Upper lobe of right lung (tissue), 1 donor: ENCODE measurements at regions not wholly inside any gene's neighbourhood (a gene's known extent, or its start where the extent isn't known, plus 50 kb on each side); places are given as distances from the start of the nearest gene placed in this dataset.

Experiments used
- ATAC-seq: fragments of 200-7000 bp; cut with Tn5 transposase; one replicate; pipeline ENCODE4 v1.9.1; 2020; ENCODE audit warnings: mild to moderate bottlenecking, moderate library complexity
- DNase-seq: peaks from one replicate; pipeline ENCODE4 v3.0.0-alpha.2; 2020
- H3K27ac ChIP-seq: fragments of 200-600 bp; one replicate; pipeline ENCODE4 v1.8.0; 2022
- H3K27me3 ChIP-seq: fragments of 200-600 bp; one replicate; pipeline ENCODE4 v1.8.0; 2022; ENCODE audit warnings: mild to moderate bottlenecking
- H3K36me3 ChIP-seq: fragments of 200-600 bp; one replicate; pipeline ENCODE4 v1.8.0; 2022
- H3K4me1 ChIP-seq: fragments of 200-600 bp; one replicate; pipeline ENCODE4 v1.8.0; 2022
- H3K4me3 ChIP-seq: fragments of 200-600 bp; one replicate; pipeline ENCODE4 v1.8.0; 2022; ENCODE audit warnings: mild to moderate bottlenecking
- H3K9me3 ChIP-seq: fragments of 200-600 bp; one replicate; pipeline ENCODE4 v1.8.0; 2022
- CTCF ChIP-seq: fragments of 200-600 bp; IDR thresholded peaks from one replicate; pipeline ENCODE4 v1.8.0; 2022; ENCODE audit warnings: antibody characterized with exemption
- intact Hi-C: fragments of 100-400 bp; cut with DNase I; formaldehyde crosslinking; loops from one replicate; pipeline ENCODE4 v1.11.0; 2022
- donor health status: DM: no; HTN: yes; CAD: no; lungs with severe emphysema.

GRCh38 chr9:118569148-118569547 lies 800.1 kb downstream of the BRINP1 start:
- intact Hi-C loops, result no loop called here
- no peak overlapping the region for H3K4me3 ChIP-seq
- no peaks in the 10 kb centered on the region for H3K4me1 ChIP-seq
- H3K27me3 ChIP-seq, result no peaks in the 10 kb centered on the region
- ATAC-seq, result no peak
- H3K27ac ChIP-seq, result no peak overlapping the region
- H3K36me3 ChIP-seq, result no peaks in the 10 kb centered on the region
- TF ChIP-seq CTCF, result no peak
- DNase-seq, result no peak
- H3K9me3 ChIP-seq, result no peaks in the 10 kb centered on the region

GRCh38 chr9:118570066-118570465 lies 799.2 kb downstream of the BRINP1 start:
- no peak for ATAC-seq
- Histone ChIP-seq H3K27me3 (no peaks in the 10 kb centered on the region), H3K36me3 (no peaks in the 10 kb centered on the region), H3K4me3 (no peak overlapping the region), H3K4me1 (no peaks in the 10 kb centered on the region), H3K27ac (no peak overlapping the region), H3K9me3 (no peaks in the 10 kb centered on the region)
- intact Hi-C loops, result no loop called here
- TF ChIP-seq CTCF, result no peak
- DNase-seq, result no peak

DNA sequence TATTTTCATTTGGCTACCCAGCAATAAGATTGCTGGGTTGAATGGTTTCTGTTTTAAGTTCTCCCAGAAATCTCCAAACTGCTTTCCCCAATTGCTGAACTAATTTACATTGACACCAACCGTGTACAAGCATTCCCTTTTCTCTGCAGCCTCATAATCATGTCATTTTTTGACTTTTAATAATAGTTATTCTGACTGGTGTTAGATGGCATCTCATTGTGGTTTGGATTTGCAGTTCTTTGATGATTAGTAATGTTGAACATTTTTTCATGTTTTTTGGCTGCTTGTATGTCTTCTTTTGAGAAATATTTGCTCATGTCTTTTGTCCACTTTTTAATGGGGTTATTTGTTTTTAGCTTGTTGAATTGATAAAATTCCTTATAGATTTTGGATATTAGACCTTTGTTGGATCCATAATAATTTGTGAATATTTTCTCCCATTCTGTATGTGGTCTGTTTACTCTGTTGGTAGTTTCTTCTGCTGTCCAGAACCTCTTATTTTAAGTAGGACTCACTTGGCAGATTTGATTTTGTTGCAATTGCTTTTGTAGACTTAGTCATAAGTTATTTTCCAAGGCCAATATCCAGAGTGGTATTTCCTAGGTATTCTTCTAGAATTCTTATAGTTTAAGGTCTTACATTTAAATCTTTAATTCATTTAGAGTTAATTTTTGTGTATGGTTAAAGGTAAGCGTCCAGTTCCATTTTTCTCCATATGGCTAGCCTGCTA lies 793.7 kb downstream of the BRINP1 start:
- Histone ChIP-seq H3K4me1 (no peaks in the 10 kb centered on the region), H3K36me3 (no peaks in the 10 kb centered on the region), H3K27ac (no peak overlapping the region), H3K4me3 (no peak overlapping the region), H3K27me3 (no peaks in the 10 kb centered on the region), H3K9me3 (peaks cover 4% of the 10 kb centered on the region)
- no peak for ATAC-seq
- intact Hi-C loops, result no loop called here
- TF ChIP-seq CTCF, result no peak
- no peak for DNase-seq

GRCh38 chr9:118577121-118577520 lies 792.1 kb downstream of the BRINP1 start:
- Histone ChIP-seq H3K27ac (no peak overlapping the region), H3K36me3 (no peaks in the 10 kb centered on the region), H3K9me3 (peaks cover 4% of the 10 kb centered on the region), H3K27me3 (no peaks in the 10 kb centered on the region), H3K4me1 (no peaks in the 10 kb centered on the region), H3K4me3 (no peak overlapping the region)
- intact Hi-C loops, result no loop called here
- DNase-seq, result no peak
- TF ChIP-seq CTCF, result no peak
- ATAC-seq, result no peak

- intact Hi-C loops, result no loop called here
- no peak for TF ChIP-seq CTCF
- Histone ChIP-seq H3K27me3 (no peaks in the 10 kb centered on the region), H3K36me3 (no peaks in the 10 kb centered on the region), H3K4me1 (no peaks in the 10 kb centered on the region), H3K4me3 (no peak overlapping the region), H3K9me3 (peaks cover 4% of the 10 kb centered on the region), H3K27ac (no peak overlapping the region)
- DNase-seq (no peak), ATAC-seq (no peak)
Observed at GRCh38 chr9:118578467-118578866, 790.8 kb downstream of the BRINP1 start.

DNA sequence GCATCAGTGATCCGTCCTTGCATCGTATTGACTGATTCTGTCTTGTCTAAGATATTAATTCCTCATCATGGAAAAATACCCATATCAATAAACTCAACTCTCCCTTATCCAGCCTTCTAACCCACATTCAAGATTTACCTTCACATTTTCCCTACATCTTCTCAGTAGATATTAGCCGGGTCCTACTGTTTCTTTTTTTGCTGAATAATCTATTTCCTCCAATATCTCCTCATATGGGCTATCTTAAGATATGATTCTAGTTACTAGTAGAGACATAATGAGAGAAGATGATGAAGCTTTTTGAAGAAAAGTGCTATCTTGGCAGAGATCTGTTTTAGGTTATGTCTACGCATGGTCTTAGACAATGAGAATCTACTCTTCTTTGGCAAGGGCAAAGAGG lies 785.8 kb downstream of the BRINP1 start:
- Histone ChIP-seq H3K27ac (no peak overlapping the region), H3K27me3 (no peaks in the 10 kb centered on the region), H3K9me3 (no peaks in the 10 kb centered on the region), H3K36me3 (no peaks in the 10 kb centered on the region), H3K4me3 (no peak overlapping the region), H3K4me1 (no peaks in the 10 kb centered on the region)
- DNase-seq, result no peak
- no peak for TF ChIP-seq CTCF
- intact Hi-C loops, result no loop called here
- no peak for ATAC-seq
